ENCODE measurements at regions not wholly inside any gene's neighbourhood (a gene's known extent, or its start where the extent isn't known, plus 50 kb on each side); places are given as distances from the start of the nearest gene placed in this dataset.

- no peaks in the 10 kb centered on the region for H3K4me1 ChIP-seq (ENCODE audit: low read length)
- H3K9me3 ChIP-seq (replicated peaks; ENCODE audit: insufficient read depth, low read length), result no peaks in the 10 kb centered on the region
- H3F3A ChIP-seq (ENCODE audit: insufficient read depth, low read length), result no peaks in the 10 kb centered on the region
- DNase-seq, result no peak
- no peak overlapping the region for H3K9ac ChIP-seq (ENCODE audit: low read length)
- H2AFZ ChIP-seq (ENCODE audit: low read length), result no peak overlapping the region
- TF ChIP-seq, protein P1, sequence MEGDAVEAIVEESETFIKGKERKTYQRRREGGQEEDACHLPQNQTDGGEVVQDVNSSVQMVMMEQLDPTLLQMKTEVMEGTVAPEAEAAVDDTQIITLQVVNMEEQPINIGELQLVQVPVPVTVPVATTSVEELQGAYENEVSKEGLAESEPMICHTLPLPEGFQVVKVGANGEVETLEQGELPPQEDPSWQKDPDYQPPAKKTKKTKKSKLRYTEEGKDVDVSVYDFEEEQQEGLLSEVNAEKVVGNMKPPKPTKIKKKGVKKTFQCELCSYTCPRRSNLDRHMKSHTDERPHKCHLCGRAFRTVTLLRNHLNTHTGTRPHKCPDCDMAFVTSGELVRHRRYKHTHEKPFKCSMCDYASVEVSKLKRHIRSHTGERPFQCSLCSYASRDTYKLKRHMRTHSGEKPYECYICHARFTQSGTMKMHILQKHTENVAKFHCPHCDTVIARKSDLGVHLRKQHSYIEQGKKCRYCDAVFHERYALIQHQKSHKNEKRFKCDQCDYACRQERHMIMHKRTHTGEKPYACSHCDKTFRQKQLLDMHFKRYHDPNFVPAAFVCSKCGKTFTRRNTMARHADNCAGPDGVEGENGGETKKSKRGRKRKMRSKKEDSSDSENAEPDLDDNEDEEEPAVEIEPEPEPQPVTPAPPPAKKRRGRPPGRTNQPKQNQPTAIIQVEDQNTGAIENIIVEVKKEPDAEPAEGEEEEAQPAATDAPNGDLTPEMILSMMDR (IDR thresholded peaks at IDR 0.05; ENCODE audit: low read length), result no peak
- TF ChIP-seq EZH2 (optimal IDR thresholded peaks at IDR 0.05; ENCODE audit: low read depth, low read length), result no peak
- H3K9me2 ChIP-seq (replicated peaks; ENCODE audit: insufficient read depth, low read length), result no peaks in the 10 kb centered on the region
- no peaks in the 10 kb centered on the region for H4K20me1 ChIP-seq (ENCODE audit: insufficient read depth, low read length)
- no peaks in the 10 kb centered on the region for H3K36me3 ChIP-seq (replicated peaks; ENCODE audit: insufficient read depth, low read length)
- no peaks in the 10 kb centered on the region for H3K27me3 ChIP-seq (replicated peaks; ENCODE audit: insufficient read depth, low read length)
- H3K27ac ChIP-seq (ENCODE audit: low read length), result no peak overlapping the region
- no peak overlapping the region for H3K4me3 ChIP-seq (ENCODE audit: low read length)
- H3K4me2 ChIP-seq (ENCODE audit: low read depth, low read length), result no peak overlapping the region
- H3K79me2 ChIP-seq (ENCODE audit: low read length), result no peaks in the 10 kb centered on the region
Measured at GRCh38 chr3:25300141-25300540, 127.9 kb upstream of the RARB start.

- Histone ChIP-seq H3K4me3 (ENCODE audit: low read length) (no peak overlapping the region), H3K9me2 (replicated peaks; ENCODE audit: insufficient read depth, low read length) (no peaks in the 10 kb centered on the region), H2AFZ (ENCODE audit: low read length) (no peak overlapping the region), H3K27ac (ENCODE audit: low read length) (no peak overlapping the region), H3K9ac (ENCODE audit: low read length) (no peak overlapping the region), H3K9me3 (replicated peaks; ENCODE audit: insufficient read depth, low read length) (no peaks in the 10 kb centered on the region), H3K4me1 (ENCODE audit: low read length) (no peaks in the 10 kb centered on the region), H3K79me2 (ENCODE audit: low read length) (no peaks in the 10 kb centered on the region), H3F3A (ENCODE audit: insufficient read depth, low read length) (no peaks in the 10 kb centered on the region), H3K36me3 (replicated peaks; ENCODE audit: insufficient read depth, low read length) (no peaks in the 10 kb centered on the region), H3K27me3 (replicated peaks; ENCODE audit: insufficient read depth, low read length) (no peaks in the 10 kb centered on the region), H3K4me2 (ENCODE audit: low read depth, low read length) (no peak overlapping the region), H4K20me1 (ENCODE audit: insufficient read depth, low read length) (no peaks in the 10 kb centered on the region)
- no peak for TF ChIP-seq EZH2phosphoT487 (IDR thresholded peaks at IDR 0.05; ENCODE audit: low read length)
- no peak for TF ChIP-seq EZH2 (optimal IDR thresholded peaks at IDR 0.05; ENCODE audit: low read depth, low read length)
- TF ChIP-seq, protein P1 (IDR thresholded peaks at IDR 0.05; ENCODE audit: low read length), result no peak
- DNase-seq, result no peak
Measured at GRCh38 chr3:25304916-25305315, 123.1 kb upstream of the RARB start.

DNA sequence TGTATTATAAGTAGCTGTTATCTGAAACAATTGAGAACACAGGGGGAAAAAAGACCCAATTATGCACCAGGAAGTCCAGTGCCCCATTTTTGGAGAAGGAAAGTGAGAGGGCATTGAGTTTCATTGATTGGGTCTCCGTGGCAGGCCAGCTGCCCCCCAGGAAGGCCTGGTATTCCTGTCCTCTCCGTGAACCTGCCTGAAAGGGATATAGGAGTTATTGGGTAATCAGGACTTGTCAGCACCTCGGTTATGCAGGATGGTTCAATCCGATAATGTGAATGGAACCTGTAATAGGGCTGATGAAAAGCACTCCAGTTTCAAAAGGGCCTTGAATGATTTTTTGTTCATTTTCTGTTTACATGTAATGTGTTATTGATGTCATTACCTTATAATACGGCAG, 122.0 kb upstream of the RARB start:
- Histone ChIP-seq H4K20me1 (ENCODE audit: insufficient read depth, low read length) (no peaks in the 10 kb centered on the region), H3F3A (ENCODE audit: insufficient read depth, low read length) (no peaks in the 10 kb centered on the region), H3K36me3 (replicated peaks; ENCODE audit: insufficient read depth, low read length) (no peaks in the 10 kb centered on the region), H3K4me1 (ENCODE audit: low read length) (no peaks in the 10 kb centered on the region), H3K4me3 (ENCODE audit: low read length) (no peak overlapping the region), H2AFZ (ENCODE audit: low read length) (no peak overlapping the region), H3K9me3 (replicated peaks; ENCODE audit: insufficient read depth, low read length) (no peaks in the 10 kb centered on the region), H3K79me2 (ENCODE audit: low read length) (no peaks in the 10 kb centered on the region), H3K27ac (ENCODE audit: low read length) (no peak overlapping the region), H3K9ac (ENCODE audit: low read length) (no peak overlapping the region), H3K27me3 (replicated peaks; ENCODE audit: insufficient read depth, low read length) (no peaks in the 10 kb centered on the region), H3K9me2 (replicated peaks; ENCODE audit: insufficient read depth, low read length) (no peaks in the 10 kb centered on the region), H3K4me2 (ENCODE audit: low read depth, low read length) (no peak overlapping the region)
- no peak for DNase-seq
- TF ChIP-seq EZH2phosphoT487 (IDR thresholded peaks at IDR 0.05; ENCODE audit: low read length) (no peak), EZH2 (optimal IDR thresholded peaks at IDR 0.05; ENCODE audit: low read depth, low read length) (no peak)
- TF ChIP-seq, protein P1 (IDR thresholded peaks at IDR 0.05; ENCODE audit: low read length), result no peak
